ENCODE measurements at regions not wholly inside any gene's neighbourhood (a gene's known extent, or its start where the extent isn't known, plus 50 kb on each side); places are given as distances from the start of the nearest gene placed in this dataset.

- no peak for DNase-seq
- intact Hi-C loops (cut with micrococcal nuclease) = no loop called here
- TF ChIP-seq, protein P1, sequence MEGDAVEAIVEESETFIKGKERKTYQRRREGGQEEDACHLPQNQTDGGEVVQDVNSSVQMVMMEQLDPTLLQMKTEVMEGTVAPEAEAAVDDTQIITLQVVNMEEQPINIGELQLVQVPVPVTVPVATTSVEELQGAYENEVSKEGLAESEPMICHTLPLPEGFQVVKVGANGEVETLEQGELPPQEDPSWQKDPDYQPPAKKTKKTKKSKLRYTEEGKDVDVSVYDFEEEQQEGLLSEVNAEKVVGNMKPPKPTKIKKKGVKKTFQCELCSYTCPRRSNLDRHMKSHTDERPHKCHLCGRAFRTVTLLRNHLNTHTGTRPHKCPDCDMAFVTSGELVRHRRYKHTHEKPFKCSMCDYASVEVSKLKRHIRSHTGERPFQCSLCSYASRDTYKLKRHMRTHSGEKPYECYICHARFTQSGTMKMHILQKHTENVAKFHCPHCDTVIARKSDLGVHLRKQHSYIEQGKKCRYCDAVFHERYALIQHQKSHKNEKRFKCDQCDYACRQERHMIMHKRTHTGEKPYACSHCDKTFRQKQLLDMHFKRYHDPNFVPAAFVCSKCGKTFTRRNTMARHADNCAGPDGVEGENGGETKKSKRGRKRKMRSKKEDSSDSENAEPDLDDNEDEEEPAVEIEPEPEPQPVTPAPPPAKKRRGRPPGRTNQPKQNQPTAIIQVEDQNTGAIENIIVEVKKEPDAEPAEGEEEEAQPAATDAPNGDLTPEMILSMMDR (IDR thresholded peaks at IDR 0.05; ENCODE audit: borderline replicate concordance) = no peak
- Histone ChIP-seq H3K36me3 (no peaks in the 10 kb centered on the region), H3K9me3 (replicated peaks) (no peaks in the 10 kb centered on the region), H3K4me1 (no peaks in the 10 kb centered on the region), H3K27ac (replicated peaks) (no peak overlapping the region), H3K27me3 (ENCODE audit: low read depth) (no peaks in the 10 kb centered on the region), H3K4me3 (no peak overlapping the region)
Measured at GRCh38 chr12:45596366-45596765, 133.1 kb upstream of the ARID2 start.

- intact Hi-C loops (cut with micrococcal nuclease) = no loop called here
- no peaks in the 10 kb centered on the region for H3K27me3 ChIP-seq (ENCODE audit: low read depth)
- H3K36me3 ChIP-seq = no peaks in the 10 kb centered on the region
- no peaks in the 10 kb centered on the region for H3K9me3 ChIP-seq (replicated peaks)
- no peak overlapping the region for H3K4me3 ChIP-seq
- DNase-seq = no peak
- H3K27ac ChIP-seq (replicated peaks) = no peak overlapping the region
- H3K4me1 ChIP-seq = no peaks in the 10 kb centered on the region
- TF ChIP-seq, protein P1 (IDR thresholded peaks at IDR 0.05; ENCODE audit: borderline replicate concordance) = no peak
Measured at GRCh38 chr12:45598336-45598735, 131.2 kb upstream of the ARID2 start.

DNA sequence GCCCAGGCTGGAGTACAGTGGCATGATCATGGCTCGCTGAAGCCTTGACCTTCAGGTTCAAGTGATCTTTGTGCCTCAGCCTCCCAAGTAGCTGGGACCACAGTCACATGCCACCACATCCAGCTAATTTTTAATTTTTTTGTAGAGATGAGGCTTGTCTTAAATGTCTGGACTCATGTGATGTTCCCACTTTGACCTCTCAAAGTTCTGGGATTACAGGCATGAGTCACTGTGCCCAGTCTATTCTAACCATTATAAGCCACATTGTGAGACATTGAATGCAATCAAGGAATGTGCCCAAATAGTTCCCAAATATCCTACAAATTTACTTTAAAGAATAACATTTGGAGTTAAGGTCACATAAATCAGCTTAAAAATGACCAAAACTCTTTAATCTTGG lies 130.7 kb upstream of the ARID2 start:
- no peak for DNase-seq
- no peaks in the 10 kb centered on the region for H3K9me3 ChIP-seq (replicated peaks)
- no peak overlapping the region for H3K4me3 ChIP-seq
- no peaks in the 10 kb centered on the region for H3K4me1 ChIP-seq
- no peak overlapping the region for H3K27ac ChIP-seq (replicated peaks)
- TF ChIP-seq, protein P1 (IDR thresholded peaks at IDR 0.05; ENCODE audit: borderline replicate concordance) = no peak
- intact Hi-C loops (cut with micrococcal nuclease) = no loop called here
- no peaks in the 10 kb centered on the region for H3K27me3 ChIP-seq (ENCODE audit: low read depth)
- no peaks in the 10 kb centered on the region for H3K36me3 ChIP-seq

GRCh38 chr12:45599196-45599595 lies 130.3 kb upstream of the ARID2 start:
- intact Hi-C loops (cut with micrococcal nuclease) = no loop called here
- Histone ChIP-seq H3K27ac (replicated peaks) (no peak overlapping the region), H3K4me3 (no peak overlapping the region), H3K9me3 (replicated peaks) (no peaks in the 10 kb centered on the region), H3K27me3 (ENCODE audit: low read depth) (no peaks in the 10 kb centered on the region), H3K4me1 (no peaks in the 10 kb centered on the region), H3K36me3 (no peaks in the 10 kb centered on the region)
- TF ChIP-seq, protein P1 (IDR thresholded peaks at IDR 0.05; ENCODE audit: borderline replicate concordance) = no peak
- no peak for DNase-seq

GRCh38 chr12:45601390-45601789 lies 128.1 kb upstream of the ARID2 start:
- no peak for DNase-seq
- no peak overlapping the region for H3K4me3 ChIP-seq
- TF ChIP-seq, protein P1 (IDR thresholded peaks at IDR 0.05; ENCODE audit: borderline replicate concordance) = no peak
- H3K9me3 ChIP-seq (replicated peaks) = peaks cover 17% of the 10 kb centered on the region
- no peak overlapping the region for H3K27ac ChIP-seq (replicated peaks)
- no peaks in the 10 kb centered on the region for H3K27me3 ChIP-seq (ENCODE audit: low read depth)
- H3K4me1 ChIP-seq = no peaks in the 10 kb centered on the region
- intact Hi-C loops (cut with micrococcal nuclease) = no loop called here
- H3K36me3 ChIP-seq = no peaks in the 10 kb centered on the region

GRCh38 chr12:45601888-45602287 lies 127.6 kb upstream of the ARID2 start:
- H3K36me3 ChIP-seq = no peaks in the 10 kb centered on the region
- H3K27me3 ChIP-seq (ENCODE audit: low read depth) = no peaks in the 10 kb centered on the region
- peaks cover 17% of the 10 kb centered on the region for H3K9me3 ChIP-seq (replicated peaks)
- TF ChIP-seq, protein P1 (IDR thresholded peaks at IDR 0.05; ENCODE audit: borderline replicate concordance) = no peak
- H3K27ac ChIP-seq (replicated peaks) = no peak overlapping the region
- no peaks in the 10 kb centered on the region for H3K4me1 ChIP-seq
- DNase-seq = no peak
- intact Hi-C loops (cut with micrococcal nuclease) = no loop called here
- no peak overlapping the region for H3K4me3 ChIP-seq

All from left ventricle myocardium inferior (tissue), 1 donor.